Keratinocyte (primary cell): ENCODE measurements at regions not wholly inside any gene's neighbourhood (a gene's known extent, or its start where the extent isn't known, plus 50 kb on each side); places are given as distances from the start of the nearest gene placed in this dataset.

ENCODE experiments used
- DNase-seq: peaks from one replicate; pipeline ENCODE4 v3.0.0-alpha.2; 2011; ENCODE audit warnings: low read depth, missing footprints, low spot score
- FAIRE-seq: peaks from 2 replicates; lab custom pipeline; 2011; peaks lifted over from hg19 to GRCh38; lab: Jason Lieb, UNC
- H2AFZ ChIP-seq: 2 replicates; pipeline ENCODE4 v1.6.0; 2012; ENCODE audit warnings: low read length, control low read depth, inconsistent platforms; ENCODE audit not compliant: control insufficient read depth
- H3K27ac ChIP-seq: 2 replicates; pipeline ENCODE4 v1.5.1; 2011; ENCODE audit warnings: low read length; ENCODE audit not compliant: control insufficient read depth, insufficient read depth
- H3K27me3 ChIP-seq: 3 replicates; pipeline ENCODE4 v1.6.0; 2011; ENCODE audit warnings: low read length; ENCODE audit not compliant: control insufficient read depth, insufficient read depth; ENCODE audit errors: extremely low read depth
- H3K36me3 ChIP-seq, 2 experiments: 2 replicates in 1 of 2; 3 replicates in 1 of 2; pipeline ENCODE4 v1.5.1; 2011; ENCODE audit warnings: low read length in 2 of 2, mild to moderate bottlenecking in 1 of 2; ENCODE audit not compliant: control insufficient read depth in 2 of 2, insufficient read depth in 2 of 2; ENCODE audit errors: extremely low read depth in 1 of 2
- H3K4me1 ChIP-seq: 3 replicates; pipeline ENCODE4 v1.5.1; 2011; ENCODE audit warnings: low read length; ENCODE audit not compliant: control insufficient read depth, insufficient read depth; ENCODE audit errors: extremely low read depth
- H3K4me2 ChIP-seq: 3 replicates; pipeline ENCODE4 v1.6.0; 2011; ENCODE audit warnings: low read depth, low read length; ENCODE audit not compliant: control insufficient read depth, insufficient read depth; ENCODE audit errors: extremely low read depth
- H3K4me3 ChIP-seq, 3 experiments: fragments of 200-600 bp in 1 of 3; sonication (generic) in 1 of 3; 2 replicates in 2 of 3; 3 replicates in 1 of 3; pipeline ENCODE4 v1.5.1; 2011 to 2016; ENCODE audit warnings: low read length in 3 of 3, mild to moderate bottlenecking in 3 of 3, control low read depth in 2 of 3, inconsistent platforms in 1 of 3, low read depth in 1 of 3, mixed read lengths in 1 of 3, mixed run types in 1 of 3, moderate library complexity in 1 of 3; ENCODE audit not compliant: control insufficient read depth in 2 of 3, insufficient read depth in 2 of 3; ENCODE audit errors: extremely low read depth in 1 of 3
- H3K79me2 ChIP-seq: 2 replicates; pipeline ENCODE4 v1.6.0; 2012; ENCODE audit warnings: low read length; ENCODE audit not compliant: control insufficient read depth, insufficient read depth
- H3K9ac ChIP-seq: 3 replicates; pipeline ENCODE4 v1.6.0; 2011; ENCODE audit warnings: low read length; ENCODE audit not compliant: control insufficient read depth, insufficient read depth; ENCODE audit errors: extremely low read depth
- H3K9me1 ChIP-seq: 3 replicates; pipeline ENCODE4 v1.6.0; 2011; ENCODE audit warnings: low read length; ENCODE audit not compliant: control insufficient read depth, insufficient read depth; ENCODE audit errors: extremely low read depth
- H3K9me3 ChIP-seq: 2 replicates; pipeline ENCODE4 v1.5.1; 2012; ENCODE audit warnings: low read depth, low read length; ENCODE audit not compliant: control insufficient read depth
- H4K20me1 ChIP-seq: 3 replicates; pipeline ENCODE4 v1.6.0; 2011; ENCODE audit warnings: low read length; ENCODE audit not compliant: control insufficient read depth, insufficient read depth; ENCODE audit errors: extremely low read depth
- EZH2 ChIP-seq: IDR thresholded peaks from one replicate; pipeline ENCODE4 v1.6.1; 2012; ENCODE audit warnings: inconsistent platforms, mild to moderate bottlenecking, low read length, moderate library complexity
- dilution Hi-C: fragments of 300-500 bp; cut with MboI; formaldehyde crosslinking; loops from one replicate; pipeline ENCODE4 v1.7.0; 2020; ENCODE audit warnings: low sequenced_read_pairs; ENCODE audit not compliant: extremely low pct_ligation_motif_present
- TF ChIP-seq, protein P1 (sequence below), 3 experiments: IDR thresholded peaks in 1 of 3; conservative IDR thresholded peaks in 1 of 3; optimal IDR thresholded peaks in 1 of 3; 2 replicates in 2 of 3; 3 replicates in 1 of 3; pipeline versions ENCODE3 to v1.5.1; 2011; ENCODE audit warnings: low read length in 3 of 3, mild to moderate bottlenecking in 3 of 3, moderate library complexity in 2 of 3, control low read depth in 1 of 3, inconsistent platforms in 1 of 3; ENCODE audit not compliant: insufficient read depth in 2 of 3; ENCODE audit errors: extremely low read depth in 1 of 3

DNA sequence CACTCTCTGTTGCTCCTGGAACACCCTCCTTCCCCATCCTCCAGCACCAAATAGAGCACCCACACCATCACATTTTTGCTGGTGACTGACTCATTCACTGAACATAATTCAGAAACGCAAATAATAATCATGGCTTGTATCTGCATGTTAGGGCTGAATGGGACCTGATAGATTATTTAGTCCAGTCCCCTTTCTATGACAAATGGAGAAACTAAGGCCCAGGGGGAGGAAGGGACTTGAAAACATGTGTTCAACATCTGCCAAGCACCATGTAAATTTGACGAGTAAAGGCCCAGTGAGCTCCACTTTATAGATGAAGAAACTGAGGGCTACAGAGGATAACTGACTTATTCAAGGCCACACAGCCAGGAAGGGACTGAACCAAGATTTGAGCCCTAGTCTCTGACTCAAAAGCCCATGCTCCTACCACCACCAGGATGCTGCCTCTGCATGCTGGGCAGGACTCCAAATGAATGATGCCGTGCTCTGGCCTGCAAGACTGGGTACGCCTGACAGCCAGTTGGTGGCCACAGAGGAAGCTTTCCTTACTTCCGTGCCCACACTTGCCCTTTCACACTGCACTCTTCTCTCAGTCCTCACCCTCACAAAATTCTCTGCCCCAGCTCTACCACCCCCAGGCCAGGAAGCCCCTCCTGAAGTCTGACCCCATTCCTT, 133.3 kb upstream of the PJA1 start:
- peak; percentile 45 for DNase-seq
- no peaks in the 10 kb centered on the region for H3K9me3 ChIP-seq
- H3K9ac ChIP-seq, result no peak overlapping the region
- no peak overlapping the region for H2AFZ ChIP-seq
- H3K4me3 ChIP-seq, result no peak overlapping the region
- peak overlapping the region; percentile 25 for H3K27ac ChIP-seq
- peaks cover 15% of the 10 kb centered on the region for H3K4me1 ChIP-seq
- H3K27me3 ChIP-seq, result no peaks in the 10 kb centered on the region
- H4K20me1 ChIP-seq, result peaks cover 5% of the 10 kb centered on the region
- peak; percentile 67 for FAIRE-seq
- peak overlapping the region; percentile 35 for H3K4me2 ChIP-seq
- no peaks in the 10 kb centered on the region for H3K9me1 ChIP-seq
- no peak for TF ChIP-seq EZH2
- TF ChIP-seq, protein P1, sequence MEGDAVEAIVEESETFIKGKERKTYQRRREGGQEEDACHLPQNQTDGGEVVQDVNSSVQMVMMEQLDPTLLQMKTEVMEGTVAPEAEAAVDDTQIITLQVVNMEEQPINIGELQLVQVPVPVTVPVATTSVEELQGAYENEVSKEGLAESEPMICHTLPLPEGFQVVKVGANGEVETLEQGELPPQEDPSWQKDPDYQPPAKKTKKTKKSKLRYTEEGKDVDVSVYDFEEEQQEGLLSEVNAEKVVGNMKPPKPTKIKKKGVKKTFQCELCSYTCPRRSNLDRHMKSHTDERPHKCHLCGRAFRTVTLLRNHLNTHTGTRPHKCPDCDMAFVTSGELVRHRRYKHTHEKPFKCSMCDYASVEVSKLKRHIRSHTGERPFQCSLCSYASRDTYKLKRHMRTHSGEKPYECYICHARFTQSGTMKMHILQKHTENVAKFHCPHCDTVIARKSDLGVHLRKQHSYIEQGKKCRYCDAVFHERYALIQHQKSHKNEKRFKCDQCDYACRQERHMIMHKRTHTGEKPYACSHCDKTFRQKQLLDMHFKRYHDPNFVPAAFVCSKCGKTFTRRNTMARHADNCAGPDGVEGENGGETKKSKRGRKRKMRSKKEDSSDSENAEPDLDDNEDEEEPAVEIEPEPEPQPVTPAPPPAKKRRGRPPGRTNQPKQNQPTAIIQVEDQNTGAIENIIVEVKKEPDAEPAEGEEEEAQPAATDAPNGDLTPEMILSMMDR (optimal IDR thresholded peaks at IDR 0.05 in 1 of 3, IDR thresholded peaks at IDR 0.05 in 1 of 3, conservative IDR thresholded peaks at IDR 0.05 in 1 of 3; ENCODE audit: extremely low read depth in 1 of 3, insufficient read depth in 2 of 3, low read length in 3 of 3), result no peak
- dilution Hi-C loops, result no loop called here
- H3K79me2 ChIP-seq, result no peaks in the 10 kb centered on the region
- no peaks in the 10 kb centered on the region for H3K36me3 ChIP-seq

DNA sequence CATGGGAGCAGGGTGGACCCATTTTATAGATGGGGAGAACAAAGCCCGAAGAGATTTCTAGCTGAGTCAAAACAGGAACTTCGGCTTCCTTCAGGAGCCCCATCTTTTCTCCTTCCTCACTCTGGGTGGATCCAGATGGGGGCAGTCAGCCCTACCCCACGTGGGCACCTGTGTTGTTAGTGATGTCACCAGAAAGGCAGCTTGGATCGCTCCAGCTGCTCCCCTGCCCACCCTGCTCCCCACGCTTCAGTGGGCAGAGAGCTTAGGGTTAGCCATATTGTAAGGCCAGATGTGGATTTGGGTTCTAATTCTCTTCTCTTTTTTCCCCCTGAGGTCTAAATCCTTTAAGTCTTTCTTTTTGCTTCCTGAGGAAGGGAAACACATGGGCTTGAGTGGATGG, 132.3 kb upstream of the PJA1 start:
- H3K79me2 ChIP-seq, result no peaks in the 10 kb centered on the region
- H3K27me3 ChIP-seq, result no peaks in the 10 kb centered on the region
- no peak for TF ChIP-seq EZH2
- TF ChIP-seq, protein P1 (optimal IDR thresholded peaks at IDR 0.05 in 1 of 3, IDR thresholded peaks at IDR 0.05 in 1 of 3, conservative IDR thresholded peaks at IDR 0.05 in 1 of 3; ENCODE audit: extremely low read depth in 1 of 3, insufficient read depth in 2 of 3, low read length in 3 of 3), result no peak
- no peak for DNase-seq
- H3K27ac ChIP-seq, result no peak overlapping the region
- H3K4me2 ChIP-seq, result no peak overlapping the region
- H2AFZ ChIP-seq, result no peak overlapping the region
- peaks cover 15% of the 10 kb centered on the region for H3K4me1 ChIP-seq
- H3K9me1 ChIP-seq, result no peaks in the 10 kb centered on the region
- dilution Hi-C loops, result no loop called here
- H4K20me1 ChIP-seq, result no peaks in the 10 kb centered on the region
- no peak overlapping the region for H3K4me3 ChIP-seq
- H3K9ac ChIP-seq, result no peak overlapping the region
- no peaks in the 10 kb centered on the region for H3K9me3 ChIP-seq
- no peak for FAIRE-seq
- H3K36me3 ChIP-seq, result no peaks in the 10 kb centered on the region
